H1 (cell line): ENCODE measurements at regions not wholly inside any gene's neighbourhood (a gene's known extent, or its start where the extent isn't known, plus 50 kb on each side); places are given as distances from the start of the nearest gene placed in this dataset.
A peak's percentile ranks its signal among the peaks of the same experiment; 100 is the strongest.

Experiments used
- MAFK ChIP-seq: IDR thresholded peaks from 2 replicates; pipeline ENCODE4 v1.6.1; 2012; ENCODE audit warnings: low read depth, mild to moderate bottlenecking, improper control_type of control experiment, low read length
- RFX5 ChIP-seq: IDR thresholded peaks from 2 replicates; pipeline ENCODE4 v1.6.1; 2011; ENCODE audit warnings: low read depth, low read length, improper control_type of control experiment, borderline replicate concordance
- SRF ChIP-seq: IDR thresholded peaks from 2 replicates; pipeline ENCODE4 v1.6.1; 2011; ENCODE audit warnings: mild to moderate bottlenecking, low read depth, low read length, moderate library complexity
- SUZ12 ChIP-seq: fragments of 200-600 bp; sonication (generic); IDR thresholded peaks from 2 replicates; pipeline ENCODE4 v1.6.1; 2012; ENCODE audit warnings: mild to moderate bottlenecking, inconsistent platforms, low read length, moderate library complexity, mixed read lengths

DNA sequence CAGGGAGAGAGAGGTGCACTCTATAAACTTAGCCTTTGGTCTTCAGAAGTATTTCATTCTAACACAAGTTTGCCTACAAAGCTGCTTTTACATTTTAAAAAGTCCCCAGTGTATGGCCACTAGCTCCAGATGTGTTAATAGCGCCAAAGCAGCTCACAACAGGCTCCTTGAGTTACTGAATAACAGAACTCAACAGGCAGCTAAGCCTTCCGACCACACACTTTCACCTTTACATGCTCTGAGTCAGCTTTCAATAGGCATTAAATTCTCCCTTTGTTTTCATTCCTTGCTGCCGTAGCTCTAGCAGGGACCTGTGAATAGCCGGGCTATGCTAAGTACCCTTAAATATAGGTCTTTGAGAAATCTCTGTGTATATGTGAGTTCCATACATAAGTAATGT, 262.8 kb upstream of the PARD3B start (continued):
- TF ChIP-seq SUZ12 (no peak), RFX5 (no peak), MAFK (peak; percentile 30; the same call in 1 of the 2 replicates), SRF (no peak)
